ENCODE measurements at regions not wholly inside any gene's neighbourhood (a gene's known extent, or its start where the extent isn't known, plus 50 kb on each side); places are given as distances from the start of the nearest gene placed in this dataset.

DNA sequence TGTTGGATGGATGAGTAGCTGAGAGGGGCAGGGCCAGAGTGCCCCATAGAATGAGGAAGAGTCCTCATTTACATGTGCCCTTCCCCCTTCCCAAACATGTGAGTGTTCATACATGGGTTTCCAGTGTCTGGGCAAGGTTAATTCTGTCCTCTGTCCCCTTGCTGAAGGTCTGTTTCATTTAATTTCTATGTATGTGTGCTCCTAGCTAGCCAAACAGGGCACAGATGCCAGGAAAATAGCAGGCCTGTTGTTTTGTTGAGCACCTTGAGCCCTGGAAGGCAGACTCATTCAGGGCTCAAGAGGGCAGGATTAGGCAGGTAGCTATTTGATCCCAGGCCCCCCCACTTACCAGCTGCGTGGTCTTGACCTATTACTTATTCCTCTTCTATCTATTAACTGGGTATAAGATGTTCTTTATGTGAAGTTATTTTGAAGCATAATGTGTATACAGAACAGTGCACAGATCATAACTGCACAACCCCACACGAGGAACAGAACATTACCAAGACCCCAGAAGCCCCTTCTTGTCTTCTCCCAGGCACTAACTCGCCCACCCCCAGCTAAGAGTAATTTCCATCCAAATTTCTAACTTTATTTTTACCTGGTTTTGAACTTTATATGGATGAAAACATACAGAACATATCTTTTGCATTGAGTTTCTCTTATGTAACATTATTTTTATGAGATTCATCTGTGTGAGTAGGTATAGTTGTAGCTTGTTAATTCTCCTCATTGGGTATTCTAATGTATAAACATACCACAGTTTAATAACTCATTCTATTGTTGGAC lies 164.3 kb downstream of the RPIA start:
- CTCF ChIA-PET: no interaction called here
- ATAC-seq (no peak), DNase-seq (ENCODE audit: low read depth, low spot score) (no peak)
- Histone ChIP-seq H3K4me3 (replicated peaks in 1 of 2; ENCODE audit: low read depth in 1 of 2, low read length in 2 of 2) (no peak overlapping the region), H3K27ac (ENCODE audit: low read depth, low read length) (no peak overlapping the region), H3K79me2 (ENCODE audit: insufficient read depth, low read length) (no peaks in the 10 kb centered on the region), H3K9ac (ENCODE audit: low read length) (no peak overlapping the region), H3K36me3 (ENCODE audit: control insufficient read depth in 1 of 2, insufficient read depth in 2 of 2, low read length in 2 of 2) (no peaks in the 10 kb centered on the region), H4K20me1 (ENCODE audit: insufficient read depth) (no peaks in the 10 kb centered on the region), H2AFZ (ENCODE audit: low read depth, low read length, poor library complexity, severe bottlenecking) (no peak overlapping the region), H3K27me3 (ENCODE audit: insufficient read depth, low read length) (peaks cover 28% of the 10 kb centered on the region), H3K4me1 (ENCODE audit: control insufficient read depth in 1 of 2, insufficient read depth in 2 of 2, low read length in 2 of 2) (no peaks in the 10 kb centered on the region; a peak in 1 of 4 replicates), H3K9me3 (ENCODE audit: control insufficient read depth in 1 of 2, insufficient read depth in 1 of 2, low read depth in 1 of 2, low read length in 2 of 2) (no peaks in the 10 kb centered on the region), H3K9me2 (ENCODE audit: insufficient read depth) (no peaks in the 10 kb centered on the region), H3K4me2 (ENCODE audit: low read length) (no peak overlapping the region)
- BruUV-seq (replicated peaks): no TSS peak
- intact Hi-C loops (cut with micrococcal nuclease): no loop called here
- RAD21 ChIA-PET (ENCODE audit: low non-redundant PET in 1 of 2, low total read pairs in 2 of 2, uncharacterized antibody in 2 of 2, unreplicated experiment in 2 of 2): no interaction called here
- POLR2A ChIA-PET: no interaction called here
- TF ChIP-seq, protein P1, sequence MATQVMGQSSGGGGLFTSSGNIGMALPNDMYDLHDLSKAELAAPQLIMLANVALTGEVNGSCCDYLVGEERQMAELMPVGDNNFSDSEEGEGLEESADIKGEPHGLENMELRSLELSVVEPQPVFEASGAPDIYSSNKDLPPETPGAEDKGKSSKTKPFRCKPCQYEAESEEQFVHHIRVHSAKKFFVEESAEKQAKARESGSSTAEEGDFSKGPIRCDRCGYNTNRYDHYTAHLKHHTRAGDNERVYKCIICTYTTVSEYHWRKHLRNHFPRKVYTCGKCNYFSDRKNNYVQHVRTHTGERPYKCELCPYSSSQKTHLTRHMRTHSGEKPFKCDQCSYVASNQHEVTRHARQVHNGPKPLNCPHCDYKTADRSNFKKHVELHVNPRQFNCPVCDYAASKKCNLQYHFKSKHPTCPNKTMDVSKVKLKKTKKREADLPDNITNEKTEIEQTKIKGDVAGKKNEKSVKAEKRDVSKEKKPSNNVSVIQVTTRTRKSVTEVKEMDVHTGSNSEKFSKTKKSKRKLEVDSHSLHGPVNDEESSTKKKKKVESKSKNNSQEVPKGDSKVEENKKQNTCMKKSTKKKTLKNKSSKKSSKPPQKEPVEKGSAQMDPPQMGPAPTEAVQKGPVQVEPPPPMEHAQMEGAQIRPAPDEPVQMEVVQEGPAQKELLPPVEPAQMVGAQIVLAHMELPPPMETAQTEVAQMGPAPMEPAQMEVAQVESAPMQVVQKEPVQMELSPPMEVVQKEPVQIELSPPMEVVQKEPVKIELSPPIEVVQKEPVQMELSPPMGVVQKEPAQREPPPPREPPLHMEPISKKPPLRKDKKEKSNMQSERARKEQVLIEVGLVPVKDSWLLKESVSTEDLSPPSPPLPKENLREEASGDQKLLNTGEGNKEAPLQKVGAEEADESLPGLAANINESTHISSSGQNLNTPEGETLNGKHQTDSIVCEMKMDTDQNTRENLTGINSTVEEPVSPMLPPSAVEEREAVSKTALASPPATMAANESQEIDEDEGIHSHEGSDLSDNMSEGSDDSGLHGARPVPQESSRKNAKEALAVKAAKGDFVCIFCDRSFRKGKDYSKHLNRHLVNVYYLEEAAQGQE (IDR thresholded peaks at IDR 0.05; ENCODE audit: low read depth): no peak
- no peak for TF ChIP-seq SP1 (IDR thresholded peaks at IDR 0.05; ENCODE audit: low read depth)
- no peak for TF ChIP-seq SRF (IDR thresholded peaks at IDR 0.05; ENCODE audit: low read depth)
- no peak for TF ChIP-seq EGR1 (IDR thresholded peaks at IDR 0.05; ENCODE audit: low read depth)
- TF ChIP-seq, protein P2, sequence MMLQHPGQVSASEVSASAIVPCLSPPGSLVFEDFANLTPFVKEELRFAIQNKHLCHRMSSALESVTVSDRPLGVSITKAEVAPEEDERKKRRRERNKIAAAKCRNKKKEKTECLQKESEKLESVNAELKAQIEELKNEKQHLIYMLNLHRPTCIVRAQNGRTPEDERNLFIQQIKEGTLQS (IDR thresholded peaks at IDR 0.05): no peak
- TF ChIP-seq EZH2phosphoT487 (IDR thresholded peaks at IDR 0.05; ENCODE audit: borderline replicate concordance): no peak
- no peak for TF ChIP-seq ZNF274 (IDR thresholded peaks at IDR 0.05; ENCODE audit: low read depth, low read length)
- no peak for TF ChIP-seq SIN3A (IDR thresholded peaks at IDR 0.05; ENCODE audit: low read depth)
- TF ChIP-seq, protein P3, sequence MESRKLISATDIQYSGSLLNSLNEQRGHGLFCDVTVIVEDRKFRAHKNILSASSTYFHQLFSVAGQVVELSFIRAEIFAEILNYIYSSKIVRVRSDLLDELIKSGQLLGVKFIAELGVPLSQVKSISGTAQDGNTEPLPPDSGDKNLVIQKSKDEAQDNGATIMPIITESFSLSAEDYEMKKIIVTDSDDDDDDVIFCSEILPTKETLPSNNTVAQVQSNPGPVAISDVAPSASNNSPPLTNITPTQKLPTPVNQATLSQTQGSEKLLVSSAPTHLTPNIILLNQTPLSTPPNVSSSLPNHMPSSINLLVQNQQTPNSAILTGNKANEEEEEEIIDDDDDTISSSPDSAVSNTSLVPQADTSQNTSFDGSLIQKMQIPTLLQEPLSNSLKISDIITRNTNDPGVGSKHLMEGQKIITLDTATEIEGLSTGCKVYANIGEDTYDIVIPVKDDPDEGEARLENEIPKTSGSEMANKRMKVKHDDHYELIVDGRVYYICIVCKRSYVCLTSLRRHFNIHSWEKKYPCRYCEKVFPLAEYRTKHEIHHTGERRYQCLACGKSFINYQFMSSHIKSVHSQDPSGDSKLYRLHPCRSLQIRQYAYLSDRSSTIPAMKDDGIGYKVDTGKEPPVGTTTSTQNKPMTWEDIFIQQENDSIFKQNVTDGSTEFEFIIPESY (IDR thresholded peaks at IDR 0.05; ENCODE audit: extremely low read depth, insufficient replicate concordance, low read length): no peak
- no peak for TF ChIP-seq ZFX (IDR thresholded peaks at IDR 0.05)
- no peak for TF ChIP-seq ELF1 (IDR thresholded peaks at IDR 0.05; ENCODE audit: borderline replicate concordance, low read depth)
- no peak for TF ChIP-seq EZH2 (IDR thresholded peaks at IDR 0.05)
- no peak for TF ChIP-seq TCF7L2 (IDR thresholded peaks at IDR 0.05; ENCODE audit: borderline replicate concordance, extremely low read depth, insufficient read depth, insufficient read length)
- no peak for TF ChIP-seq YY1 (IDR thresholded peaks at IDR 0.05; ENCODE audit: extremely low read depth, insufficient replicate concordance, low read depth, low read length)
- TF ChIP-seq CBX3 (IDR thresholded peaks at IDR 0.05; ENCODE audit: low read depth): no peak
- TF ChIP-seq, protein P4, sequence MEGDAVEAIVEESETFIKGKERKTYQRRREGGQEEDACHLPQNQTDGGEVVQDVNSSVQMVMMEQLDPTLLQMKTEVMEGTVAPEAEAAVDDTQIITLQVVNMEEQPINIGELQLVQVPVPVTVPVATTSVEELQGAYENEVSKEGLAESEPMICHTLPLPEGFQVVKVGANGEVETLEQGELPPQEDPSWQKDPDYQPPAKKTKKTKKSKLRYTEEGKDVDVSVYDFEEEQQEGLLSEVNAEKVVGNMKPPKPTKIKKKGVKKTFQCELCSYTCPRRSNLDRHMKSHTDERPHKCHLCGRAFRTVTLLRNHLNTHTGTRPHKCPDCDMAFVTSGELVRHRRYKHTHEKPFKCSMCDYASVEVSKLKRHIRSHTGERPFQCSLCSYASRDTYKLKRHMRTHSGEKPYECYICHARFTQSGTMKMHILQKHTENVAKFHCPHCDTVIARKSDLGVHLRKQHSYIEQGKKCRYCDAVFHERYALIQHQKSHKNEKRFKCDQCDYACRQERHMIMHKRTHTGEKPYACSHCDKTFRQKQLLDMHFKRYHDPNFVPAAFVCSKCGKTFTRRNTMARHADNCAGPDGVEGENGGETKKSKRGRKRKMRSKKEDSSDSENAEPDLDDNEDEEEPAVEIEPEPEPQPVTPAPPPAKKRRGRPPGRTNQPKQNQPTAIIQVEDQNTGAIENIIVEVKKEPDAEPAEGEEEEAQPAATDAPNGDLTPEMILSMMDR (IDR thresholded peaks at IDR 0.05 in 2 of 3, conservative IDR thresholded peaks at IDR 0.05 in 1 of 3; ENCODE audit: borderline replicate concordance in 1 of 3, insufficient read depth in 1 of 3, low read depth in 2 of 3, low read length in 2 of 3): no peak
- no peak for TF ChIP-seq CEBPB (IDR thresholded peaks at IDR 0.05; ENCODE audit: low read depth)
- TF ChIP-seq POLR2AphosphoS5 (IDR thresholded peaks at IDR 0.05; ENCODE audit: low read depth, low read length): no peak
- no peak for TF ChIP-seq FOSL1 (IDR thresholded peaks at IDR 0.05; ENCODE audit: low read depth)
- no peak for TF ChIP-seq POLR2A (IDR thresholded peaks at IDR 0.05; ENCODE audit: borderline replicate concordance, extremely low read depth, insufficient read depth, insufficient read length)

All from HCT116 (cell line).